NCI-H460 (cell line): ENCODE measurements at regions not wholly inside any gene's neighbourhood (a gene's known extent, or its start where the extent isn't known, plus 50 kb on each side); places are given as distances from the start of the nearest gene placed in this dataset.
A peak's percentile ranks its signal among the peaks of the same experiment; 100 is the strongest.
"Not testable (repeated sequence)": the region's sequence is repeated elsewhere in the genome, so short reads cannot be mapped to it uniquely, and the experiment has no call there.

ENCODE experiments used
- DNase-seq: peaks from one replicate; pipeline ENCODE4 v3.0.0-alpha.2; 2016; ENCODE audit warnings: low read depth; ENCODE audit errors: extremely low read depth

- DNase-seq: no peak
These were observed 109.8 kb upstream of the SNX2 start for GRCh38 chr5:122665051-122665450.

- no peak for DNase-seq
These were observed 106.3 kb upstream of the SNX2 start for GRCh38 chr5:122668552-122668951.

GRCh38 chr5:122669709-122670108, 105.2 kb upstream of the SNX2 start:
- DNase-seq: not testable (repeated sequence)

GRCh38 chr5:122673343-122673742, 101.5 kb upstream of the SNX2 start:
- DNase-seq: no peak

GRCh38 chr5:122674385-122674784, 100.5 kb upstream of the SNX2 start:
- no peak for DNase-seq

GRCh38 chr5:122680623-122681350, 94.1 kb upstream of the SNX2 start:
- DNase-seq: no peak

GRCh38 chr5:122683631-122684030, 91.2 kb upstream of the SNX2 start:
- no peak for DNase-seq

- no peak for DNase-seq
These were observed 84.6 kb upstream of the SNX2 start for GRCh38 chr5:122690266-122690665.

GRCh38 chr5:122691931-122692330, 82.9 kb upstream of the SNX2 start:
- DNase-seq: no peak

- no peak for DNase-seq
These were observed 80.9 kb upstream of the SNX2 start for GRCh38 chr5:122693963-122694362.

GRCh38 chr5:122694884-122695283, 80.0 kb upstream of the SNX2 start:
- DNase-seq: no peak

- DNase-seq: not testable (repeated sequence)
These were observed 78.1 kb upstream of the SNX2 start for GRCh38 chr5:122696735-122697134.

GRCh38 chr5:122697191-122697590, 77.7 kb upstream of the SNX2 start:
- no peak for DNase-seq

GRCh38 chr5:122699201-122699600, 75.7 kb upstream of the SNX2 start:
- DNase-seq: no peak

GRCh38 chr5:122701640-122702523, 73.0 kb upstream of the SNX2 start:
- no peak for DNase-seq

- DNase-seq: no peak
These were observed 72.4 kb upstream of the SNX2 start for GRCh38 chr5:122702524-122702875.

- no peak for DNase-seq
These were observed 71.7 kb upstream of the SNX2 start for GRCh38 chr5:122703203-122703602.

GRCh38 chr5:122704247-122705036, 70.4 kb upstream of the SNX2 start:
- DNase-seq: peak; percentile 49

GRCh38 chr5:122705851-122706250, 69.0 kb upstream of the SNX2 start:
- no peak for DNase-seq

GRCh38 chr5:122707796-122708195, 67.1 kb upstream of the SNX2 start:
- DNase-seq: no peak

- no peak for DNase-seq
These were observed 61.8 kb upstream of the SNX2 start for GRCh38 chr5:122713041-122713440.
